PC-3 (cell line): ENCODE measurements at regions not wholly inside any gene's neighbourhood (a gene's known extent, or its start where the extent isn't known, plus 50 kb on each side); places are given as distances from the start of the nearest gene placed in this dataset.

Experiments used
- CTCF ChIP-seq: fragments of 300-600 bp; sonication (generic); conservative IDR thresholded peaks from 2 replicates; pipeline ENCODE4 v1.5.1; 2017; ENCODE audit warnings: antibody characterized with exemption, low read depth, mild to moderate bottlenecking, low read length
- EZH2 ChIP-seq: fragments of 300-600 bp; sonication (generic); IDR thresholded peaks from one replicate; pipeline ENCODE4 v1.6.1; 2017; ENCODE audit warnings: antibody characterized with exemption, mild to moderate bottlenecking, low read length; ENCODE audit not compliant: unreplicated experiment

- TF ChIP-seq CTCF (no peak), EZH2 (no peak)
These were observed 772.4 kb upstream of the RIOK2 start for GRCh38 chr5:97955450-97955849.
